Stimulated activated CD8-positive, alpha-beta memory T cell treated with anti-CD3 and anti-CD28 coated beads, Interleukin-7, amount 100 ng/mL, for 4 hours (primary cell): ENCODE measurements at regions not wholly inside any gene's neighbourhood (a gene's known extent, or its start where the extent isn't known, plus 50 kb on each side); places are given as distances from the start of the nearest gene placed in this dataset.

Experiments
- DNase-seq, 2 donors: peaks; one replicate each; pipeline ENCODE4 v3.0.0-alpha.2; 2020; ENCODE audit warnings: low read depth in 2 of 2

- no peak for DNase-seq
Observed at GRCh38 chr5:125372694-125373631, 626.5 kb upstream of the ZNF608 start.

GRCh38 chr5:125375143-125375542, 628.7 kb upstream of the ZNF608 start:
- no peak for DNase-seq

- DNase-seq = no peak
Observed at GRCh38 chr5:125376059-125376641, 629.7 kb upstream of the ZNF608 start.

DNA sequence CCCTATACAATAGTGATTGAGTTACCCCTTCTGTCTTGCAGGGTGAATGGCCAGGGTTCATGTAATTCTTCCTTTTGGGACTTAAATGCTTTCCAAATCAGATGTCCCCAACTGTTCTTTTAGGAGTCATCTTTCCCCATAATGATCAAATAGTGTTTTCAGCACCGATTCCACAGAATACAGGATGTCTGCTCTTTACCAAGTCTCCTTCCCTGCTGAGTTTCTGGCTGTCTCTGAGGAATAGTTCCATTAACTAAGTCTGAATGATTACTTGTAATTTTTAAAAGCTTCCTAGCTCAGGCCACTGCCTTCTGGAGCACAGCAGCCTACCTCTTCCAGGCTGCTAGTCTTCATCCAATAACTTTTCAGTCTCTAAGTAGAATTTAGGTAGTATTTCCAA, 630.7 kb upstream of the ZNF608 start:
- DNase-seq = no peak

DNA sequence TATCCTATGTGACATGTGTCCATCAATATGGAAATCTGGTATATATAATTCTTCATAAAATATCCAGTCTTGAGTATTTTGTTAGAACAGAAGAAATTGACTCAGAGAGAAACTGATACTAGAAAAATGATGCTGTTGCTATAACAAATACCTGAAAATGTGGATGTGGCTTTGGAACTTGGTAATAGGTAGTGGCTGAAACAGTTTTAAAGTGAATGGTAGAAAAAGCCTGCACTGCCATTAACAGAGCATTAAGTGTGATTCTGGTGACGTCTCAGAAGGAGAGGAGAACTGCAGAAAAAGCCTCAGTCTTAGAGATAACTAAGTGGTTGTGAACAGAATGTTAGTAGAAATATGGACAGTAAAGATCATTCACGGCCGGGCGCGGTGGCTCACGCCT, 634.9 kb upstream of the ZNF608 start:
- no peak for DNase-seq

DNA sequence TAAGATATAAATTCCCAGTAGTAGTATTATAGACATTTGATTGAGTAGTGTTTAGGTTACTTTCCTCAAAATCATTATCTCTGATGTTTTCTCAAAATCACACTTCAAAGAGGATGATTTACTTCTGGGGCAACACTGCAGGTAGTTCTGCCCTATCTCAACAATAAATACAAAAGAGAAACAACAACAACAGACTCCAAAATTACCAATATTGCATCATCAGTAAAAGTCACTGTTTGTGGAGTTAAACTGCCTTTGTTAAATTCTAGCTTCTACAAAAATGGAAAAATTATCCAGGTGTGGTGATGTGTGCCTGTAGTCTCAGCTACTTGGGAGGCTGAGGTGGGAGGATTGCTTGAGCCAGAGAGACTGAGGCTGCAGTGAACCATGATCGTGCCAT, 637.6 kb upstream of the ZNF608 start:
- DNase-seq = no peak

DNA sequence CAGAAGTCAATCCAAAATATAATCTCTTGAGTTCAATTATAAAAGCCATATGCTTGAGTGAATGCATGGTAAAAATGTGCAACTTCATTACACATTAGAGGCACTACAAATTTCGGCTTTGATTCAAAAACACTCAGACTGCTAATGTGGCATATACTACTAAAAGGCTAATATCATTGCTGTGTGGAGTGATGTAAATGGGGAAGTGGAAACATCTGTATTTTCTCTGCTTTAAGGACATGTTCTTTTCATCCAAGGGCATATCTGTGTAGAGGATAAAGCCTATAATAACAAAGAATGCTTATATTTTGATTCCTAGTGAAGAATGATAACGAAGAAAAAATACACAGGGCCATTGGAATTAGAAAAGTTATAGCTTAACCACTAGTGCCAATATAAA, 643.9 kb upstream of the ZNF608 start:
- DNase-seq = no peak

- no peak for DNase-seq
Observed at GRCh38 chr5:125393221-125393815, 646.9 kb upstream of the ZNF608 start.

- DNase-seq = no peak
Observed at GRCh38 chr5:125394661-125395280, 648.3 kb upstream of the ZNF608 start.

DNA sequence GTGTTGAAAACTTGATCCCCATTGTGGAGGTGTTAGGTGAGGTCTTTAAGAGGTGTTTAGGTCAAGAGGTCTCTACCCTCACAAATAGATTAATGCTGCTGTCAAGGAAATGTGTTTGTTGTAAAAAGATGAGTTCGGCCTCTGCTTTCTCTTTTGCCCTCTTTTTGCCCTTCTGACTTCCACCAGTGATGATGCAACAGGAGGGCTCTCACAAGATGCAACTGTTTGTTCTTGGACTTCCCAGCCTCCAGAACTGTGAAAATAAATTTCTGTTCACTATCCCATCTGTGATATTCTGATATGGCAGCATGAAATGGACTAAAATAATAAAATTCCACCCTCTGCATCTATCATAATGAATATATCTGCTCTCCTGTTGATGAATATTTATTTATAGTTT, 650.0 kb upstream of the ZNF608 start:
- DNase-seq = no peak

GRCh38 chr5:125398466-125398865, 652.0 kb upstream of the ZNF608 start:
- no peak for DNase-seq

- DNase-seq = no peak
Observed at GRCh38 chr5:125399885-125400284, 653.4 kb upstream of the ZNF608 start.

DNA sequence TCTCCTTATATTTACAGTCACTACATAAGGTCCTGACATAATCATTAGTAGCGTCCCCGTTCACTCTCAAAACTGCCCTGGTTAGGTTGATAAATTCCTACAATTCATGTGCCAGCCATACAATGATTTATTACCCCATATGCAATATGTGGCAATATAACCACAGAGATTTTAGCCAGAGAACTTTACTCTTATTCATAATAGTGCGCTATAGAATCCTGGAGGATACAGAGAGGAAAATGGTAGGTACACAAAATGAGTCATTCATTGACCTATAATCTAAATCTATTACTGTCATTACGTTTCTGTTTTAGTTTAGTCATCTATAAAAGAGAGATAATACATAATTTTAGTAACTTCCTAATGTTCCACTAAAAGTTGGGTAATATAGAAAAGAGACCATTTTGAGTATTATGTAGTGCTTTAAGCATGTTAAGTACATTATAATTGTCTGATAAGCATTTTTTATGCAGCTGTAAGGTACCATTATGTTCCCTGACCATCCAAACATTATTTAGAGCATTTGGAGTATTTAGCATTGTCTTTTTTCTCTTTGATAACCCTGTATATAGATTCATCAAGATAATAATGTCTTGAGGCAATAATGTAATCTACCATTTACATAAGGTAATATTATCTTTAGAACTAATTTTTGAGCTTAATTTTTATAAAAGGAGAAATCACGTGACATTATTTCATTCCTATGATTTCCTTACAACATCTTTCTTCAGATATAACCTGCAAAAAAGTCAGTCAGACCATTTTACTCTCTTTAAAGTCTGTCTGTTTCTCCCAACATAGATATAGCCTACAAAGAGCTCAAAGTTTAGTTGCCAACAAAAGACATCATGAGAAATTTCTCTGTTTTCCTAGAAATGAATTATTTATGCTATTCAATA, 655.5 kb upstream of the ZNF608 start:
- no peak for DNase-seq

DNA sequence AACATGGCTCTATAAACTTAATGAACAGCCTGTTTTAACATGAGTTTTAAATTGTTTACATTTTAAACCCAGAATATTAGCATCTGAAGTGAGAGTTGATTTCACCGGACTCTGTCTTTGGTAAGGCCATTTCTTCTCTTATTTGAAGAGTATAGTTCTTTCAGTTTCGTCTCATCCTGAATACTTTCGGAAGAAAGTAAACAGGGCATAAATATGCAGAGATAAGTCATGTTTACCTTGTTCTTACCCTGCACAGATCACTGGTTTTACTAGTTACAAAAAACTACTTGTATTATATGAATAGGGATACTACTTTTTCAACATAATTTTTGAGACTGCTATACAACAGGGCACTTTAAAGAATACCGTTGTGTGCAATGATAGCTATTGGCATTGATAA, 656.3 kb upstream of the ZNF608 start:
- no peak for DNase-seq

DNA sequence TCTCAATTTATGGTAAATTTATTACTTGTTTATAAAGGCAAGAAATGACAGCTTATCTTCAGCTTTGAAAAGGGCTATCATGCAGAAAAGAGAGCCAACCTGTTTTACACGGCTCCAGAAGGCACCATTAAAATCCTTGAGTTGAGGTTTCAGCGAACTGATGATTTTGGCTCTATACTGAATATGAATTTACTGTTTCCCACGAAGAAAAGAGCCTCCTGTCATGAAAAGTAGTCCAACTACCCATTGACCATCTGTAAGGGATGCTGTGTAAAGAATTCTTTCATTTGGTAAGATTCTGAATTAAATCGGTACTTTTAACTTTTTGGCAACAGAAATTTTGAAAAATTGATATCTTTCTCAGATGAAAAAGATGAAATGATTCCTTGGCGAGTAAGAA, 657.6 kb upstream of the ZNF608 start:
- no peak for DNase-seq

- DNase-seq = no peak
Observed at GRCh38 chr5:125408448-125409233, 662.2 kb upstream of the ZNF608 start.

DNA sequence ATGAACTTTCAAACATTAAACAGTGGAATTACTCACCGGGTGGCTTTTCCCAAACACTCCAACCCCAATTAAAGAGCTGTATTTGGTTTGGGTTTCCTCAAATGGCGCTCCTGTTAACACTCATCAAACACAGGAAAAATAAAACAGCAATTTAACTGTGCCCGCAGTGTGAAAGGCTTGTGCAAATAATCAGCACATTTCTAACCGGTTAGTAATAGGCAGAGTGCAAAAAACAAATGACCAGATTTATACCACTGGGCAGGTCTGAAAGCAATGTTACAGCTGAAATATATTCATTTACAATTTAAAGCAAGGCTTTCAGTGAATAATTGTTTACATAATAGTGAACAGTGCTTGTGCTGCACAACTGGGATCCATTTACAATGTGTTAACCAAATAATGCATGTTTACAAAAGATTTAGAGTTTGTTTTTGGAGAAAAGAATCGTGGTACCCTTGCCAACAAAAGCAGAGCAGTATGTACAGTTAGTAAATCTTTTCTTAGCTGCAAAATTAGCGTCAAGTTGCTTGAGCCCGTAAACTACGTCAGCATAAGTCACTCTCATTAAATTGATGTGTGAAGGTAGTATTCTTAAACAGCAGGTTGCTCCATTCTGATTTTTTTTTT, 662.9 kb upstream of the ZNF608 start:
- DNase-seq = no peak

GRCh38 chr5:125409861-125410536, 663.6 kb upstream of the ZNF608 start:
- DNase-seq = no peak

DNA sequence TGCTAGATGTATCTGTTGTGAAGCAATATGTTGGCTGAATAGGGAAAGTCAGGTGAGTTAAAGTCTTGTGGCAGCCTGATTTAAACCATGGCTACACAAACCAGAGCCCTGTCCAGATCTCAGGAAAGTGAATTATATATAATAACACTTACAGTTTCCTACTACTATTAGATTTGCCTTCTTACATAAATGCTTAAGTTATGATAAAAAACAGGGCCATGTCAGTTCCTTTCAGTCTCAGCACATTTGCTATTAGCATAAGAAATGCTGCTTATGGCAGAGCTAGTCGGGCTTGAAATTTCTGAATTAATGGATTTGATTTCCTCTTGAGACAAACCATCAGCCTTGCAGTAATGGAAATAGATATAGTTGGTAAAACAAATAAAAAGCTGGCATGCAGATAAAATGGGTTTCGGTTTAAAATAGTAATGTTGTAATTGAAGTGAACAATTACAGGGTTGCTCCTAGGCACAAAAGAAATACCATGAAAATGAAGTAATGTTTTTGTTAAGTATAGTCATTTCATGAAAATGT, 664.2 kb upstream of the ZNF608 start:
- DNase-seq = no peak
